ENCODE measurements at regions not wholly inside any gene's neighbourhood (a gene's known extent, or its start where the extent isn't known, plus 50 kb on each side); places are given as distances from the start of the nearest gene placed in this dataset.

DNA sequence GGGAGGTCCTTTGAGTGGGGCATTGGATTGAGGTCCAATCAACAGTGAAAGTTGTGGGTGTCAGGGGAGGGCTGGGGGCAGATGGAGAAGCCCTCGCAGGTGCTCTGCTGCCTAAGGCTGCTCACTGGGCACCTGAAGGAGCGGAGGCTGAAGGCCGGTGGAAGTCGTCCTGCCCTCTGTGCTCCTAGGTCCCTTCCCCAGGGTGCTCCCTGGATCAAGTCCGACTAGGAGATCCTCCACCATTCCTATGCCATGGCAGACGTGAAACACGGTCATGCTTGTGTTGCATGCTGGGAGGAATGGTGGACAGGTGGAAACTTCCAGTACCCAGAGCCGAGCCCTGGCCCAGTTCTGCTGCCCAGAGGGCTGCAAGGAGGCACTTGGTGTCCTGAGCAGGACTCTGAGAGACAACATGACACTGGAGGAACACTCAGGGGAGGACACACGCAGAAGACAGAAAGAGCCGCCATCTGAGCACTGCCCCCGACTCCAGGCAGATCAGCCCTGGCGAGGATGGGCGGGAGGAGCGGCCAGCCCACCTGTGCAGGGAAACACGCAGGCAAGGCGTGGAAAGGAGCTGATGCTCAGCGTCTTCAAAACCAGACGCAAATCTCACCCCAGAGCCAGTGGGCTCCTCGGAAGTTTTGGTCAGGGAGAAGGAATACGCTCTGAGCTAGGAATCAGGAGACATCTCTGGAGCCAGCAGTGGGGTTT is 786.8 kb downstream of the BRD1 start:
- DNase-seq (ENCODE audit: low read depth): no peak

GRCh38 chr22:49040111-49040510 is 787.6 kb downstream of the BRD1 start:
- DNase-seq (ENCODE audit: low read depth): no peak

GRCh38 chr22:49039625-49040024 is 788.0 kb downstream of the BRD1 start:
- no peak for DNase-seq (ENCODE audit: low read depth)

DNA sequence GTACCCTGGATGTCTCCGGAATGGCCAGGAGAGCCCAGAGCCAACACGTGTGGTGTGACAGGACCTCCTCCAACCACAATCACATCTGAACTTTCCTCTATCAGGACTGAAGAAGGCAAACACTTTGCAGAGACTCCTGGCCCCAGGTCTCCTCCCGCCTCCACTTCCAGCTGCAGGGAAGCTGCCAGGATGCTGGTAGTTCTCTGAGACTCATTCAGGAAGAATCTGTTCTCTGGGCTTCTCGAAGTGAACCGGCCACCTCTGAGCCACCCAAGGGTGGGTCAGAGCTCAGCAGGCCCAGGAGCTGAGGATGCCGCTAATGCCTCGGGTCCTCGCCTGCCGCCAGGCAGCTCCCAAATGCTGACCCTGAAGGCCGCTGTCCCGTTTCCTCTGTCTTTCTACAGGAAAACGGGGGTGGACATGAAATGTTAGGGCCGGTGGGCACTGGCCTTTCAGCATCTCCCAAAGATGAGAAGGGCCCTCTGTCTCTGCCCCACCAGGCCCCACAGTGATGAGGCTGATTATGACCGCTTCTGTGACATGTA is 789.9 kb downstream of the BRD1 start:
- DNase-seq (ENCODE audit: low read depth): no peak

- no peak for DNase-seq (ENCODE audit: low read depth)
These were observed 791.2 kb downstream of the BRD1 start for GRCh38 chr22:49036513-49036912.

DNA sequence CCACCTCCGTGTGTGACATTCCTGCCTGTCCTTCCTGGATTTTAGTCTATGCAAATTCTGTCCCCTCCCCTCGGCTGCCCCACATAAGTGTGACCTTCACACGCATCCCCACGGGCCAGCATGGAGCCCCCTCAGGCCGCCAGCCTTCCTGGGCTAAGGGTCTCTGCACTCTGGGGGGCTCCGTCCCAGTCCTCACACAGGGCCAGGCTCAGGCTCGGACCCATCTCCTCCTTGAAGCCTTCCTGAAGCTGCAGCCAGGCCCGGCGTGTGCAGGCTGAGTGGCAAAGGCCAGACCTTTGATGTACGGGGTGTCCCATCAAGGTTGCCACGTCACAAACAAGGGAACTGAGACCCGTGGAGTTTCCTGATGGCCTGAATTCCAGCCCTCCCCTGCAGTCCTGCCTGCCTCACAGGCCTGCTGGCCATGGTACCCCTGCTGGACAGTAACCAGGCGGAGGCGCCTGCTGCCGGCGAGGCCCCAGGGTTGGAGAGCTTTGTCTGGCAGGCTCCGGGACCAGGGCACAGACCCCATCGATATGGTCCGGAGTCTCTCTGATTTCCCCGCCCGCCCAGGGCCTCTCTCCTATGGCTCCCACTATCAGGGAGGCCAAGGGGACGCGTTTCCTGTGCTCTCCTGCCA is 791.7 kb downstream of the BRD1 start:
- no peak for DNase-seq (ENCODE audit: low read depth)

GRCh38 chr22:49034836-49035817 is 792.5 kb downstream of the BRD1 start:
- DNase-seq (ENCODE audit: low read depth): no peak

- DNase-seq (ENCODE audit: low read depth): no peak
These were observed 794.1 kb downstream of the BRD1 start for GRCh38 chr22:49033616-49034015.

DNA sequence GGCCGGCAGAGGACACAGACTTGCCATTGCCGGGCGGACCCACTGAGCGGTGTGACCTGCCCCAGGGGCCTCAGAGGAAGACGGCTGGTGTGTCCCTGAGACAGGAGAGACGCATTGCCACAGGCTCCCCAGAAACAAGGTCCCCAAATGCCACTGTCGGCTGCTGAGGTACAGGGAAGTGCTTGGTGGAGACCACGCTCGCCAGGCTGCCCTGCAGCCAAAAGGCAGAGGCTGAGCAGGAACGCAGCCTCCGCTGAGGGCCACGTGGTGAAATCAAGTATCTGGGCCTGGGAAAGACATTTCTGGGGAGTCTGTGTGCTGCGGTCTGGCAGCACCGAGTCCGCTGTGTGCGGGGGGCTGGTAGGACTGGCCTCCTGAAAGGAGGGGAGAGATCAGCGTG is 794.9 kb downstream of the BRD1 start:
- DNase-seq (ENCODE audit: low read depth): no peak

- no peak for DNase-seq (ENCODE audit: low read depth)
These were observed 795.8 kb downstream of the BRD1 start for GRCh38 chr22:49031746-49032330.

DNA sequence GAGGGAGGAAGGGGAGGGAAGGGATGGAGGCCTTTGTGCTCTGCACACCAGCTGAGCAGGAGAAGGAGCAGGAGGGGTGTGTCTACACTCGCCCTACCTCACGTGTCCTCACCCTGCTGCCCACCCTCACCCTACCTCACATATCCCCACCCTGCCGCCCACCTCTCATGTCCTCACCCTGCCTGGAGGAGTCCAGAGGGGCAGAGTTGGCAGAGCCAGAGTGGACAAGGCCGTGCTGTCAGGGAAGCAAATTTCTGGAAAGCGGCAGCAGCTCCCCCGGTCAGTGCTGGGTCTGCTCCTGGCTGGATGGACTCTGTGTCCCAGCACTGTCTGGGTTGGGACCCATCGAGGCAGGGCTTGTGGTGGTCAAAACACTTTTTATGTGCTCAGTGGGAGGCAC is 799.6 kb downstream of the BRD1 start:
- DNase-seq (ENCODE audit: low read depth): no peak

GRCh38 chr22:49027368-49027670 is 800.4 kb downstream of the BRD1 start:
- no peak for DNase-seq (ENCODE audit: low read depth)

- no peak for DNase-seq (ENCODE audit: low read depth)
These were observed 800.9 kb downstream of the BRD1 start for GRCh38 chr22:49026494-49027367.

GRCh38 chr22:49025791-49026493 is 801.7 kb downstream of the BRD1 start:
- DNase-seq (ENCODE audit: low read depth): no peak

- no peak for DNase-seq (ENCODE audit: low read depth)
These were observed 802.8 kb downstream of the BRD1 start for GRCh38 chr22:49024775-49025440.

DNA sequence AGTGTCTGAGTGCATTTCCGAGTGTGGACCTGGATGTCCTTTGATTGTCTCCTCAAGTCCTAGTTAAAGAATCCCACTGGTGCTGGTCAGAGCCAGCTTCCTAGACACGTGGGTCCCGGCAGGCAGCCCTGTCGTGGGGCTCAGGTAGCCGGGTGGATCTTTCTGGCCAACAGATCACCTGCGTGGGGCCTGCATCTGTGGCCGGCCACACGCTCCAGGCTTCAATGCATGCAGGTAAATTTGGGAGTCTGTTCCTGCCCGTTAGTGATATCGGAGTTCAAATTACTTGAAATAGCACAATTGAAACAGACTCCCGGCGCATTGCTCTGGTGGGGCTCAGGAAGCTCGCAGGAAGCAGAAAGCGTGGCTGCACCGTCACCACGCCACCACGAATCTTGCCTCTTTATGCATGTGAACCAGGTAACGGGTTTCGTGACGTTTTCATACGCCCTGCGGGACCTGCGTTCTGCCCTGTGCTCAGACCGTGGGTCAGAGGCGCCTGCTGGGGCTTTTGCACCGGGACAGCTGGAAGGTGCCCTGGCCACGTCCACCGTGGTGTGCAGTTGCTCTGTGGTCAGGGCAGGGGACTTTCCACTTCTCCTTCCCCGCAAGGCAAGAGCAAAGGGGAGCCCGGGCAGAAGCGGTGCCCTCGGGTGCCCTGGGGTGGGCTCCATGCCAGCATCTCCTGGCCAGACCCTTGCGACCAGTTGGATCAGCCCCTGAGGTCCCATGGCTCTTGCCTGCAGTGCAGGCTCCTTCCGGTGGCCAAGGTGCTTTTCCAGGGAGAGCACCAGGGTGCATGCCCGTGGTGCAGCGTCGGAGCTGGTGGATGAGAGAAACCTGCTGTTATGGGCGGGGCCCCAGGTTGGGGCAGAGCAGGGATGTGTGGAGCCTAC is 803.5 kb downstream of the BRD1 start:
- DNase-seq (ENCODE audit: low read depth): no peak

DNA sequence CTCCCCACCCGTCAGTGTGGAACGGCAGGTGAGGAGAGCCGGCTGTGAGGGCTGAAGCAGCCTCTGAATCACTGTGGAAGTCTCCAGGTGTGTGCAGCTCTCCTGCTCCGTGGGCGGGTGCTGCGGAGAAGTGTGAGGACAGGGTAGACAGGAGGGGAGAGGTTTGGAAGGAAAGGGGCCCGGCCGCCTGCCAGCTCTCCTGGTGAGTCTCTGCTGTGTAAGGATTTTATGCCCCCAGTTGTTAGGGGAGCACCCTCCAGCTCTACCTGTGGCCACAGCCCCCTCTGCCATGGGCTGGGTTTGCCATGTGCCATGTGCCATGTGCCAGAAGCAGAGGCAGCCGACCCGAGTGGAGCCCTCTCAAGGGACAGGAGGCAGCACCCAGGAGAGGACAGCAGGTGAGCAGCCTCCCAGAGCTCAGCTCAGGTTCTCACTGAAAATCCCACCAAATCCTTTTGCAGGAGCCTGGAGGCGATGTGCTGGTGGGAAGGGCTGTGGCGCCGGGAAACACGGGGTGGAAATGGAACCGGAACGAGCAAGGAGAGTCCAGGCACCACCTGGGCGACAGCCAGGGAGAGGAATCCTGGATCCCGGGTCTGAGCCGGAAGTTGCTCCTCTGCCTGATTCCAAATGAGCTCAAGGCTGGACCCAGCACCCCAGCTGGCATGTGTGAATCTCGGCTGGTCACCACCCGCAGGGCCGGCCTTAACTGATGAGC is 804.4 kb downstream of the BRD1 start:
- DNase-seq (ENCODE audit: low read depth): no peak

DNA sequence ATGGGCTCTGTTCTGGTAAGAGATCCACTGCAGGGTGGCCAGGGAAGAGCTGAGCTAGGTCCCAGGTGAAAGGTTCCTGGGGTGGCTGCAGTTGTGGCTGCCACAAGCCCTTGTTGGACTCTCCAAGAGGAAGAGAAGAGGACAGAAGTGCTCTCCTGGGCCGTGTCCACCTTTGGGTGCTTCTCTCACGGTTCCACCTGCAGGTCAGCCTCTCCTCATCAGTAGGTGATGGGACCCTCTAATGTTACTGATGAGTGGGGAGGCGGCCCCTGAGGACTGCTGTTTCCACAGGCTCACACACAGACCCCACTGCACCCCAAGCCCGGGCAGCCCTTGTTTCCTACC is 804.9 kb downstream of the BRD1 start:
- DNase-seq (ENCODE audit: low read depth): no peak
